Loucy (cell line): ENCODE measurements at regions not wholly inside any gene's neighbourhood (a gene's known extent, or its start where the extent isn't known, plus 50 kb on each side); places are given as distances from the start of the nearest gene placed in this dataset.

Experiments used
- EZH2phosphoT487 ChIP-seq: fragments of 200-600 bp; IDR thresholded peaks from 2 replicates; pipeline ENCODE4 v1.6.1; 2018; ENCODE audit warnings: antibody characterized with exemption, mild to moderate bottlenecking, moderate library complexity, borderline replicate concordance
- TF ChIP-seq, protein P1 (sequence below): fragments of 200-600 bp; sonication (generic); conservative IDR thresholded peaks from 2 replicates; pipeline ENCODE4 v1.5.1; 2014; ENCODE audit warnings: mild to moderate bottlenecking, antibody characterized with exemption, low read length

DNA sequence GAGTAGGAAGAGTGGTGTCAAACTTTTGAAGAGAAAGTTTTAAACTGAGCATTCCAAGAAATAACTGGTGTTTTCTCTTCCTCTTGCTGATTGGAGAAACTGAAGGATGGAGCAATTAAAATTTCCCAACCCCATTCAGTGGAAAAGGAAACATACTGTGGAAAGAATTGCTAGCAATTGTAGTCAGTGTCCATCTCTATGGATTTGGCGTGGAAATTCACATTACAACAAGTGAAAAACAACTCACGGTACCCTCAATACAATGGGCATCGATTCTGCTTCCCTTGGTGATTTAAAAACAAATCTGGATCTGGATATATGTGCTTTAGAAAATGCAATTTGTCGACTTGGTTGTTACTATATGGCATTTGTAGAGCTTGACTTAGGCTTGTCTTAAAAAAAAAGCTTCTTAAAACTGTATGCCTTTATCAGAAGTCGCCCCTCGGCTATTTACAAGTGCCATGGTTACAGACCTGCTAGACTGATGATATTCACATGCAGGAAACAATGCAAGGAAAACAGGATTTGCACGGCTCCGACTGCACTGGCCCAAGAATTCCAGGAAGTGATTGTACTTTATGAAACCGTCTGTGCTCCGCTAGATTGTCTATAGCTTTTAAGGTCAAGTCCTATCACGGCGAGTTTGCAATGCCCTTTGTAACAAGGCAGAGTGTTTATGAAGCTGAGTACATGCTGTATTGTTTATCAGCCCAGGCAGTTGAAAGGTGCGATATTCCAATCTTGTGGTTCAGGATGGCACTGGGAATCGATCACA lies 131.7 kb upstream of the PHACTR1 start:
- TF ChIP-seq, protein P1, sequence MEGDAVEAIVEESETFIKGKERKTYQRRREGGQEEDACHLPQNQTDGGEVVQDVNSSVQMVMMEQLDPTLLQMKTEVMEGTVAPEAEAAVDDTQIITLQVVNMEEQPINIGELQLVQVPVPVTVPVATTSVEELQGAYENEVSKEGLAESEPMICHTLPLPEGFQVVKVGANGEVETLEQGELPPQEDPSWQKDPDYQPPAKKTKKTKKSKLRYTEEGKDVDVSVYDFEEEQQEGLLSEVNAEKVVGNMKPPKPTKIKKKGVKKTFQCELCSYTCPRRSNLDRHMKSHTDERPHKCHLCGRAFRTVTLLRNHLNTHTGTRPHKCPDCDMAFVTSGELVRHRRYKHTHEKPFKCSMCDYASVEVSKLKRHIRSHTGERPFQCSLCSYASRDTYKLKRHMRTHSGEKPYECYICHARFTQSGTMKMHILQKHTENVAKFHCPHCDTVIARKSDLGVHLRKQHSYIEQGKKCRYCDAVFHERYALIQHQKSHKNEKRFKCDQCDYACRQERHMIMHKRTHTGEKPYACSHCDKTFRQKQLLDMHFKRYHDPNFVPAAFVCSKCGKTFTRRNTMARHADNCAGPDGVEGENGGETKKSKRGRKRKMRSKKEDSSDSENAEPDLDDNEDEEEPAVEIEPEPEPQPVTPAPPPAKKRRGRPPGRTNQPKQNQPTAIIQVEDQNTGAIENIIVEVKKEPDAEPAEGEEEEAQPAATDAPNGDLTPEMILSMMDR: no peak
- TF ChIP-seq EZH2phosphoT487: no peak
